WERI-Rb-1 (cell line): ENCODE measurements at regions not wholly inside any gene's neighbourhood (a gene's known extent, or its start where the extent isn't known, plus 50 kb on each side); places are given as distances from the start of the nearest gene placed in this dataset.
"Not testable (repeated sequence)": the region's sequence is repeated elsewhere in the genome, so short reads cannot be mapped to it uniquely, and the experiment has no call there.

Experiments used
- DNase-seq: peaks from one replicate; pipeline ENCODE4 v3.0.0-alpha.2; 2020
- H3K27ac ChIP-seq: fragments of 250-450 bp; sonication (Bioruptor Pico); 2 replicates; pipeline ENCODE4 v1.5.1; 2020; ENCODE audit warnings: mild to moderate bottlenecking, moderate library complexity
- H3K27me3 ChIP-seq: fragments of 250-450 bp; sonication (Bioruptor Pico); 2 replicates; pipeline ENCODE4 v1.5.1; 2021; ENCODE audit warnings: mild to moderate bottlenecking, low read depth, moderate library complexity; ENCODE audit not compliant: insufficient read depth, severe bottlenecking
- H3K36me3 ChIP-seq: fragments of 250-450 bp; sonication (Bioruptor Pico); 2 replicates; pipeline ENCODE4 v1.5.1; 2020; ENCODE audit warnings: mild to moderate bottlenecking, moderate library complexity
- H3K4me3 ChIP-seq: 2 replicates; pipeline ENCODE4 v1.5.1; 2011; ENCODE audit warnings: low read depth, mild to moderate bottlenecking, control low read depth, low read length
- H3K9me3 ChIP-seq: fragments of 250-450 bp; sonication (Bioruptor Pico); 2 replicates; pipeline ENCODE4 v1.5.1; 2021; ENCODE audit warnings: mild to moderate bottlenecking, moderate library complexity; ENCODE audit not compliant: severe bottlenecking
- TF ChIP-seq, protein P1 (sequence below): IDR thresholded peaks from 2 replicates; pipeline ENCODE4 v1.5.1; 2011; ENCODE audit warnings: low read depth, mild to moderate bottlenecking, control low read depth, inconsistent platforms, low read length

- Histone ChIP-seq H3K27me3 (peaks cover 74% of the 10 kb centered on the region), H3K27ac (no peak overlapping the region), H3K36me3 (no peaks in the 10 kb centered on the region), H3K4me3 (no peak overlapping the region), H3K9me3 (peaks cover 5% of the 10 kb centered on the region)
- DNase-seq = no peak
- TF ChIP-seq, protein P1, sequence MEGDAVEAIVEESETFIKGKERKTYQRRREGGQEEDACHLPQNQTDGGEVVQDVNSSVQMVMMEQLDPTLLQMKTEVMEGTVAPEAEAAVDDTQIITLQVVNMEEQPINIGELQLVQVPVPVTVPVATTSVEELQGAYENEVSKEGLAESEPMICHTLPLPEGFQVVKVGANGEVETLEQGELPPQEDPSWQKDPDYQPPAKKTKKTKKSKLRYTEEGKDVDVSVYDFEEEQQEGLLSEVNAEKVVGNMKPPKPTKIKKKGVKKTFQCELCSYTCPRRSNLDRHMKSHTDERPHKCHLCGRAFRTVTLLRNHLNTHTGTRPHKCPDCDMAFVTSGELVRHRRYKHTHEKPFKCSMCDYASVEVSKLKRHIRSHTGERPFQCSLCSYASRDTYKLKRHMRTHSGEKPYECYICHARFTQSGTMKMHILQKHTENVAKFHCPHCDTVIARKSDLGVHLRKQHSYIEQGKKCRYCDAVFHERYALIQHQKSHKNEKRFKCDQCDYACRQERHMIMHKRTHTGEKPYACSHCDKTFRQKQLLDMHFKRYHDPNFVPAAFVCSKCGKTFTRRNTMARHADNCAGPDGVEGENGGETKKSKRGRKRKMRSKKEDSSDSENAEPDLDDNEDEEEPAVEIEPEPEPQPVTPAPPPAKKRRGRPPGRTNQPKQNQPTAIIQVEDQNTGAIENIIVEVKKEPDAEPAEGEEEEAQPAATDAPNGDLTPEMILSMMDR = no peak
Observed at GRCh38 chr12:112616469-112617152, 174.9 kb upstream of the RPH3A start.

DNA sequence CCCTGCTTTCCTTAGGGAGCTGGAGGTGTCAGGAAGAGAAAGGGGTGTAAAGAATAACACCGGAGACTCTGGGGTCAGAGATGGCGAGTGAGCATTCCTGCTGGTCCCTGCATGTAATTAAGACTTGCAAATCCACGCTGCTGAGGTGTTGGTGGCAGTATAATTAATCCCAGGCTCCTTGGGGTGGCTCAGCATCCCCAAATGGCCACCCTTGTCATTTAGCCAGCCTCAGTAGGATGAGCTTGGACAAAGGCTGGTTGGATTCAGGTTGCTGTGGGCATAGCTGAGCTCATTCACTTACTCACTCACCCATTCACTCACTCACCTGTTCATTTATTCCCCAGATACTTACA is 174.4 kb upstream of the RPH3A start:
- Histone ChIP-seq H3K27ac (no peak overlapping the region), H3K9me3 (peaks cover 5% of the 10 kb centered on the region), H3K36me3 (no peaks in the 10 kb centered on the region), H3K4me3 (no peak overlapping the region), H3K27me3 (peaks cover 68% of the 10 kb centered on the region)
- TF ChIP-seq, protein P1 = no peak
- DNase-seq = no peak

DNA sequence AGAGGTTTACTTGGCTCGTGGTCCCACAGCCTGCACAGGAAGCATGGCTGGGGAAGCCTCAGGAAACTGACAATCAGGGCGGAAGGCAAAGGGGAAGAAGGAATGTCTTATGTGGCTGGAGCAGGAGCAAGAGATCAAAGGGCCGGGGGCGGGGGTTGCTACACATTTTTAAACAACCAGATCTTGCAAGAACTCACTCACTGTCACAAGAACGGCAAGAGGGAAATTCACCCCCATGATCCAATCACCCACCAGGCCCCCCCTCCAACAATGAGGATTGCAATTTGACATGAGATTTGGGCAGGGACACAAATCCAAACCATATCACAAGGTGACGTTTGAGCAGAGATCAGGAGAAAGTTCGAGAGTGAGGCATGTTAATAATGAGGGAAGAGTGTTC is 163.7 kb upstream of the RPH3A start:
- TF ChIP-seq, protein P1 = no peak
- Histone ChIP-seq H3K9me3 (no peaks in the 10 kb centered on the region), H3K4me3 (no peak overlapping the region), H3K27me3 (peaks cover 30% of the 10 kb centered on the region), H3K27ac (no peak overlapping the region), H3K36me3 (no peaks in the 10 kb centered on the region)
- no peak for DNase-seq

- not testable (repeated sequence) for H3K36me3 ChIP-seq, H3K9me3 ChIP-seq, H3K27ac ChIP-seq, DNase-seq, H3K4me3 ChIP-seq
- H3K27me3 ChIP-seq = peaks cover 48% of the 10 kb centered on the region
Observed at GRCh38 chr12:112631974-112632373, 159.6 kb upstream of the RPH3A start.

DNA sequence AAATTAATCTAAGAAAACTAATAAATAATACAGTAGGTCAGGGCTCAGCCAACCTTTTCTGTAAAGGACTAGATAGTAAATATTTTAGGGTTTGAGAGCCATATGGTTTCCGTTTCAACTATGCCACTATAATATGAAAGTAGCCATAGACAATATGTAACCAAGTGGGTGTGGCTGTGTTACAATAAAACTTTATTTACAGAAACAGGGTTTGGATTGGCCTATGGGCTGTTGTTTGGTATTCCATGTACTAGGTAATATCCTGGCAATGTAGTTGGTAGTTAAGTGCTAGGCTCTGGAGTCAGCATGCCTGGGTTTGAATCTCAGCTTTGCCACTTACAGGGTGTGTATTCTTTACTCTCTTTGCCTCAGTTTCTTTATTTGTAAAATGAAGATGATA is 156.5 kb upstream of the RPH3A start:
- TF ChIP-seq, protein P1 = no peak
- Histone ChIP-seq H3K4me3 (no peak overlapping the region), H3K36me3 (no peaks in the 10 kb centered on the region), H3K27me3 (peaks cover 65% of the 10 kb centered on the region), H3K27ac (no peak overlapping the region), H3K9me3 (no peaks in the 10 kb centered on the region)
- DNase-seq = no peak

GRCh38 chr12:112638420-112638819 is 153.1 kb upstream of the RPH3A start:
- H3K4me3 ChIP-seq = no peak overlapping the region
- no peaks in the 10 kb centered on the region for H3K36me3 ChIP-seq
- TF ChIP-seq, protein P1 = no peak
- no peak for DNase-seq
- H3K27me3 ChIP-seq = peaks cover 69% of the 10 kb centered on the region
- H3K9me3 ChIP-seq = no peaks in the 10 kb centered on the region
- H3K27ac ChIP-seq = no peak overlapping the region
